ENCODE measurements at regions not wholly inside any gene's neighbourhood (a gene's known extent, or its start where the extent isn't known, plus 50 kb on each side); places are given as distances from the start of the nearest gene placed in this dataset.

DNA sequence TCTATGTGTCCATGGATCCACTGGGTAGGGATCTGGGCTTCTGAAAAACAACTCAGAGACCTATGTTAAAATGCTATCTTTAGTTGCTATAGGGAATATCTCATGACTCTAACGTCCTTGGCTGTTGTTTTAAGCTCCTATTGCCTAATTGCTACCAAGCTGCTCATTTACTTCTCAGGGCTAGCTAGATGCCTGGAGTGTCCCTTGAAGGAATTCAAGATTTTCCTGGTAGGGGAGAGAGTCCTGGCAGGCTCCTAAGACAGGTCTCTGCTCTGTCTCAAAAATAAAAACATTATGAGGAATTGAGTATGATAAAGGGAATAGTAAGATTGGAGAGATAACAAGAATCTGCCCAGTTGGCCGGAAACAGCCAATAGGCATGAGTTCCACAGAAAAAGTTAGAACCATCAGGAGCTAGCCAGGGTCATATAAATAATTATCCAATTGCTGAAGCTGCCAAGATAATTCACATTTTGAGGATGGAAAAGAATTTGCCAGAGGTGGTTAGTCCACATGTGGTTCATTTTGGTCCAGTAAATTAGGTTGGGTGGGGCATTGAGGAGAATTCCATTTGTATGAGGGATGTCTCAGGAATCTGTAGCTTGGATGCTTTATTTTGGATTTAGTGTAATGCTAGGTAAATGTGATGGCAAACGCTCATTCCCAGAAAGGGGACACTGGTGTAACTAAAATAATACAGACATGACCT, 362.7 kb upstream of the VSTM2A start:
- CTCF ChIA-PET = no interaction called here
- H3K4me1 Mint-ChIP-seq = peaks cover 15% of the 10 kb centered on the region
- TF ChIP-seq, protein P1, sequence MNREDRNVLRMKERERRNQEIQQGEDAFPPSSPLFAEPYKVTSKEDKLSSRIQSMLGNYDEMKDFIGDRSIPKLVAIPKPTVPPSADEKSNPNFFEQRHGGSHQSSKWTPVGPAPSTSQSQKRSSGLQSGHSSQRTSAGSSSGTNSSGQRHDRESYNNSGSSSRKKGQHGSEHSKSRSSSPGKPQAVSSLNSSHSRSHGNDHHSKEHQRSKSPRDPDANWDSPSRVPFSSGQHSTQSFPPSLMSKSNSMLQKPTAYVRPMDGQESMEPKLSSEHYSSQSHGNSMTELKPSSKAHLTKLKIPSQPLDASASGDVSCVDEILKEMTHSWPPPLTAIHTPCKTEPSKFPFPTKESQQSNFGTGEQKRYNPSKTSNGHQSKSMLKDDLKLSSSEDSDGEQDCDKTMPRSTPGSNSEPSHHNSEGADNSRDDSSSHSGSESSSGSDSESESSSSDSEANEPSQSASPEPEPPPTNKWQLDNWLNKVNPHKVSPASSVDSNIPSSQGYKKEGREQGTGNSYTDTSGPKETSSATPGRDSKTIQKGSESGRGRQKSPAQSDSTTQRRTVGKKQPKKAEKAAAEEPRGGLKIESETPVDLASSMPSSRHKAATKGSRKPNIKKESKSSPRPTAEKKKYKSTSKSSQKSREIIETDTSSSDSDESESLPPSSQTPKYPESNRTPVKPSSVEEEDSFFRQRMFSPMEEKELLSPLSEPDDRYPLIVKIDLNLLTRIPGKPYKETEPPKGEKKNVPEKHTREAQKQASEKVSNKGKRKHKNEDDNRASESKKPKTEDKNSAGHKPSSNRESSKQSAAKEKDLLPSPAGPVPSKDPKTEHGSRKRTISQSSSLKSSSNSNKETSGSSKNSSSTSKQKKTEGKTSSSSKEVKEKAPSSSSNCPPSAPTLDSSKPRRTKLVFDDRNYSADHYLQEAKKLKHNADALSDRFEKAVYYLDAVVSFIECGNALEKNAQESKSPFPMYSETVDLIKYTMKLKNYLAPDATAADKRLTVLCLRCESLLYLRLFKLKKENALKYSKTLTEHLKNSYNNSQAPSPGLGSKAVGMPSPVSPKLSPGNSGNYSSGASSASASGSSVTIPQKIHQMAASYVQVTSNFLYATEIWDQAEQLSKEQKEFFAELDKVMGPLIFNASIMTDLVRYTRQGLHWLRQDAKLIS (CRISPR knock-in tag; IDR thresholded peaks at IDR 0.05; ENCODE audit: borderline replicate concordance) = no peak
- TF ChIP-seq, protein P2, sequence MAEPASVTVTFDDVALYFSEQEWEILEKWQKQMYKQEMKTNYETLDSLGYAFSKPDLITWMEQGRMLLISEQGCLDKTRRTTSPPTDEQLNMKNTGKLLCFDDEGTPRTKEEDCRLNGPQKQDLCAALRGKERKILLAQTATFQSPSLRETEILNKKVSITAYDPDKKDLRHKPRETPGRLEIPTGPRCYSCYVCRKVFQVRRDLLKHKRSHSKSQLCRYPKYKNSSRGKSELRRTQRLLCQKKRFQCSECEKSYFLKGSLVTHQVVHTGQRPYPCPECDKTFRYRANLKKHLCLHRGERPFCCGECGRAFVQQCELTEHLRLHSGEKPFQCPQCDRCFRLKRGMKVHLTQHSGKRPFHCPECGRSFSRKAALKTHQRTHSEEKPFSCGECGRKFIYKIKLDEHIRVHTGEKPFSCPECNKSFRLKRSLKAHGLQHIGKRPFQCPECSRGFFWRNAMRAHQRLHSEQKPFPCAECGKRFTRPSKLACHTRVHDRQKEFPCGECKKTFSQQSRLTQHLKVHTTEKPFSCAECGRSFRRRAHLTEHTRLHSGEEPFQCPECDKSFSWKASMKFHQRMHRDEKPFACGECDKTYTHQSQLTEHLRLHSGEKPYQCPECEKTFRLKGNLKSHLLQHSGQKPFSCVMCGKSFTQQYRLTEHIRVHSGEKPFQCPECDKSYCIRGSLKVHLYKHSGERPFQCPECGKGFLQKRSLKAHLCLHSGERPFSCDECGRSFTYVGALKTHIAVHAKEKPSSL (CRISPR knock-in tag; conservative IDR thresholded peaks at IDR 0.05) = no peak
- no peak for TF ChIP-seq MYBL2 (CRISPR knock-in tag; IDR thresholded peaks at IDR 0.05)
- no peak for TF ChIP-seq JUN (CRISPR knock-in tag; IDR thresholded peaks at IDR 0.05)
- TF ChIP-seq, protein P3, sequence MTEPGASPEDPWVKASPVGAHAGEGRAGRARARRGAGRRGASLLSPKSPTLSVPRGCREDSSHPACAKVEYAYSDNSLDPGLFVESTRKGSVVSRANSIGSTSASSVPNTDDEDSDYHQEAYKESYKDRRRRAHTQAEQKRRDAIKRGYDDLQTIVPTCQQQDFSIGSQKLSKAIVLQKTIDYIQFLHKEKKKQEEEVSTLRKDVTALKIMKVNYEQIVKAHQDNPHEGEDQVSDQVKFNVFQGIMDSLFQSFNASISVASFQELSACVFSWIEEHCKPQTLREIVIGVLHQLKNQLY (CRISPR knock-in tag; IDR thresholded peaks at IDR 0.05) = no peak
- TF ChIP-seq ZNF423 (CRISPR knock-in tag; IDR thresholded peaks at IDR 0.05) = no peak
- no peak for TF ChIP-seq ESRRA (CRISPR knock-in tag; IDR thresholded peaks at IDR 0.05; ENCODE audit: borderline replicate concordance)
- TF ChIP-seq, protein P4, sequence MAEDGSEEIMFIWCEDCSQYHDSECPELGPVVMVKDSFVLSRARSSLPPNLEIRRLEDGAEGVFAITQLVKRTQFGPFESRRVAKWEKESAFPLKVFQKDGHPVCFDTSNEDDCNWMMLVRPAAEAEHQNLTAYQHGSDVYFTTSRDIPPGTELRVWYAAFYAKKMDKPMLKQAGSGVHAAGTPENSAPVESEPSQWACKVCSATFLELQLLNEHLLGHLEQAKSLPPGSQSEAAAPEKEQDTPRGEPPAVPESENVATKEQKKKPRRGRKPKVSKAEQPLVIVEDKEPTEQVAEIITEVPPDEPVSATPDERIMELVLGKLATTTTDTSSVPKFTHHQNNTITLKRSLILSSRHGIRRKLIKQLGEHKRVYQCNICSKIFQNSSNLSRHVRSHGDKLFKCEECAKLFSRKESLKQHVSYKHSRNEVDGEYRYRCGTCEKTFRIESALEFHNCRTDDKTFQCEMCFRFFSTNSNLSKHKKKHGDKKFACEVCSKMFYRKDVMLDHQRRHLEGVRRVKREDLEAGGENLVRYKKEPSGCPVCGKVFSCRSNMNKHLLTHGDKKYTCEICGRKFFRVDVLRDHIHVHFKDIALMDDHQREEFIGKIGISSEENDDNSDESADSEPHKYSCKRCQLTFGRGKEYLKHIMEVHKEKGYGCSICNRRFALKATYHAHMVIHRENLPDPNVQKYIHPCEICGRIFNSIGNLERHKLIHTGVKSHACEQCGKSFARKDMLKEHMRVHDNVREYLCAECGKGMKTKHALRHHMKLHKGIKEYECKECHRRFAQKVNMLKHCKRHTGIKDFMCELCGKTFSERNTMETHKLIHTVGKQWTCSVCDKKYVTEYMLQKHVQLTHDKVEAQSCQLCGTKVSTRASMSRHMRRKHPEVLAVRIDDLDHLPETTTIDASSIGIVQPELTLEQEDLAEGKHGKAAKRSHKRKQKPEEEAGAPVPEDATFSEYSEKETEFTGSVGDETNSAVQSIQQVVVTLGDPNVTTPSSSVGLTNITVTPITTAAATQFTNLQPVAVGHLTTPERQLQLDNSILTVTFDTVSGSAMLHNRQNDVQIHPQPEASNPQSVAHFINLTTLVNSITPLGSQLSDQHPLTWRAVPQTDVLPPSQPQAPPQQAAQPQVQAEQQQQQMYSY (CRISPR knock-in tag; IDR thresholded peaks at IDR 0.05) = no peak
- no peak for TF ChIP-seq HMGA2 (CRISPR knock-in tag; IDR thresholded peaks at IDR 0.05)
- TF ChIP-seq ZNF416 (CRISPR knock-in tag; IDR thresholded peaks at IDR 0.05) = no peak
- POLR2A ChIA-PET = no interaction called here
- no peaks in the 10 kb centered on the region for H3K27me3 Mint-ChIP-seq (ENCODE audit: low read depth)
- no peak overlapping the region for H3K27ac Mint-ChIP-seq
- H3K4me3 Mint-ChIP-seq = no peak overlapping the region
- H3K36me3 Mint-ChIP-seq = peaks cover 13% of the 10 kb centered on the region; the same call in 1 of the 2 replicates
- DNase-seq (ENCODE audit: low spot score) = no peak
- ATAC-seq = no peak
- H3K9me3 Mint-ChIP-seq = peaks cover 38% of the 10 kb centered on the region

DNA sequence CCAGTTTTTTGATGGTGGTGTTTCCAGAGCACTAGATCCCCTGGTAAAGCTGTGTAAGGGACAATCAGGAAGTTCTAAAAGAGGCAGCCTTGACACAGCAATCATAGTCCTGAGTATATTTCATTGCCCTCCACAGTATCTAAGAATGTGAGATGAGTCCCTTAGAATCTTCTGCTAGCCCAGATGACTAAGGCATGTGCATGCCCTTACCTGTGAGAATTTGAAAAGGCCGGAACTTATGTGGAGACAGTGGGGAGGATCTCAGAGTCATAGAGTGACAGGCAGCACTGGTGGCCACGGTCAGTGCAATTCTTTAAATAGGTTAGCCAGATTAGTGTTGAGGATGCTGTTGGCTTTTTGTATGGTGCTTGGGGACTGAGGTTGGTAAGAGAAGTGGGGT, 361.4 kb upstream of the VSTM2A start:
- CTCF ChIA-PET = no interaction called here
- peaks cover 13% of the 10 kb centered on the region; the same call in 1 of the 2 replicates for H3K36me3 Mint-ChIP-seq
- DNase-seq (ENCODE audit: low spot score) = no peak
- no peak overlapping the region for H3K27ac Mint-ChIP-seq
- no peak overlapping the region for H3K4me3 Mint-ChIP-seq
- ATAC-seq = no peak
- peaks cover 2% of the 10 kb centered on the region for H3K27me3 Mint-ChIP-seq (ENCODE audit: low read depth)
- peaks cover 38% of the 10 kb centered on the region for H3K9me3 Mint-ChIP-seq
- H3K4me1 Mint-ChIP-seq = peaks cover 15% of the 10 kb centered on the region
- POLR2A ChIA-PET = no interaction called here
- TF ChIP-seq, protein P5, sequence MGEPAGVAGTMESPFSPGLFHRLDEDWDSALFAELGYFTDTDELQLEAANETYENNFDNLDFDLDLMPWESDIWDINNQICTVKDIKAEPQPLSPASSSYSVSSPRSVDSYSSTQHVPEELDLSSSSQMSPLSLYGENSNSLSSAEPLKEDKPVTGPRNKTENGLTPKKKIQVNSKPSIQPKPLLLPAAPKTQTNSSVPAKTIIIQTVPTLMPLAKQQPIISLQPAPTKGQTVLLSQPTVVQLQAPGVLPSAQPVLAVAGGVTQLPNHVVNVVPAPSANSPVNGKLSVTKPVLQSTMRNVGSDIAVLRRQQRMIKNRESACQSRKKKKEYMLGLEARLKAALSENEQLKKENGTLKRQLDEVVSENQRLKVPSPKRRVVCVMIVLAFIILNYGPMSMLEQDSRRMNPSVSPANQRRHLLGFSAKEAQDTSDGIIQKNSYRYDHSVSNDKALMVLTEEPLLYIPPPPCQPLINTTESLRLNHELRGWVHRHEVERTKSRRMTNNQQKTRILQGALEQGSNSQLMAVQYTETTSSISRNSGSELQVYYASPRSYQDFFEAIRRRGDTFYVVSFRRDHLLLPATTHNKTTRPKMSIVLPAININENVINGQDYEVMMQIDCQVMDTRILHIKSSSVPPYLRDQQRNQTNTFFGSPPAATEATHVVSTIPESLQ (CRISPR knock-in tag; IDR thresholded peaks at IDR 0.05) = no peak
- TF ChIP-seq ELF4 (CRISPR knock-in tag; IDR thresholded peaks at IDR 0.05; ENCODE audit: low read depth) = no peak
- TF ChIP-seq ESRRA (CRISPR knock-in tag; IDR thresholded peaks at IDR 0.05; ENCODE audit: borderline replicate concordance) = no peak
- TF ChIP-seq ETV6 (CRISPR knock-in tag; IDR thresholded peaks at IDR 0.05) = no peak
- TF ChIP-seq, protein P6, sequence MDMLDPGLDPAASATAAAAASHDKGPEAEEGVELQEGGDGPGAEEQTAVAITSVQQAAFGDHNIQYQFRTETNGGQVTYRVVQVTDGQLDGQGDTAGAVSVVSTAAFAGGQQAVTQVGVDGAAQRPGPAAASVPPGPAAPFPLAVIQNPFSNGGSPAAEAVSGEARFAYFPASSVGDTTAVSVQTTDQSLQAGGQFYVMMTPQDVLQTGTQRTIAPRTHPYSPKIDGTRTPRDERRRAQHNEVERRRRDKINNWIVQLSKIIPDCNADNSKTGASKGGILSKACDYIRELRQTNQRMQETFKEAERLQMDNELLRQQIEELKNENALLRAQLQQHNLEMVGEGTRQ (CRISPR knock-in tag; IDR thresholded peaks at IDR 0.05) = no peak
- TF ChIP-seq ZNF232 (CRISPR knock-in tag; IDR thresholded peaks at IDR 0.05) = no peak
- TF ChIP-seq, protein P7, sequence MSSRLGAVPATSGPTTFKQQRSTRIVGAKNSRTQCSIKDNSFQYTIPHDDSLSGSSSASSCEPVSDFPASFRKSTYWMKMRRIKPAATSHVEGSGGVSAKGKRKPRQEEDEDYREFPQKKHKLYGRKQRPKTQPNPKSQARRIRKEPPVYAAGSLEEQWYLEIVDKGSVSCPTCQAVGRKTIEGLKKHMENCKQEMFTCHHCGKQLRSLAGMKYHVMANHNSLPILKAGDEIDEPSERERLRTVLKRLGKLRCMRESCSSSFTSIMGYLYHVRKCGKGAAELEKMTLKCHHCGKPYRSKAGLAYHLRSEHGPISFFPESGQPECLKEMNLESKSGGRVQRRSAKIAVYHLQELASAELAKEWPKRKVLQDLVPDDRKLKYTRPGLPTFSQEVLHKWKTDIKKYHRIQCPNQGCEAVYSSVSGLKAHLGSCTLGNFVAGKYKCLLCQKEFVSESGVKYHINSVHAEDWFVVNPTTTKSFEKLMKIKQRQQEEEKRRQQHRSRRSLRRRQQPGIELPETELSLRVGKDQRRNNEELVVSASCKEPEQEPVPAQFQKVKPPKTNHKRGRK (CRISPR knock-in tag; IDR thresholded peaks at IDR 0.05; ENCODE audit: borderline replicate concordance) = no peak
- no peak for TF ChIP-seq ZNF423 (CRISPR knock-in tag; IDR thresholded peaks at IDR 0.05)
- TF ChIP-seq ZNF121 (CRISPR knock-in tag; IDR thresholded peaks at IDR 0.05) = no peak

All from WTC11 (cell line).